CD14-positive monocyte (primary cell): ENCODE measurements at regions not wholly inside any gene's neighbourhood (a gene's known extent, or its start where the extent isn't known, plus 50 kb on each side); places are given as distances from the start of the nearest gene placed in this dataset.
A peak's percentile ranks its signal among the peaks of the same experiment; 100 is the strongest.

ENCODE experiments used
- DNase-seq, 3 donors: peaks; one replicate each; pipeline ENCODE4 v3.0.0-alpha.2; 2011 to 2022
- H2AFZ ChIP-seq: 2 replicates; pipeline ENCODE4 v1.6.0; 2012; ENCODE audit warnings: mild to moderate bottlenecking, low read depth, low read length, inconsistent platforms; ENCODE audit not compliant: insufficient read depth, poor library complexity, severe bottlenecking
- H3K27ac ChIP-seq, 2 donors: 1 replicate in 1 of 2; 2 replicates in 1 of 2; pipeline ENCODE4 v1.5.1; 2012 to 2013; ENCODE audit warnings: low read length in 2 of 2, control low read depth in 1 of 2, inconsistent platforms in 1 of 2, low read depth in 1 of 2, mild to moderate bottlenecking in 1 of 2
- H3K27me3 ChIP-seq, 2 donors: one replicate each; pipeline versions ENCODE4 v1.6.0 to v1.6.1; 2011 to 2013; ENCODE audit warnings: low read length in 2 of 2; ENCODE audit not compliant: control insufficient read depth in 2 of 2, insufficient read depth in 2 of 2
- H3K36me3 ChIP-seq, 2 donors: replicated peaks in 1 of 2; 1 replicate in 1 of 2; 2 replicates in 1 of 2; pipeline versions ENCODE4 v1.5.1 to v1.6.1; 2012 to 2013; ENCODE audit warnings: low read length in 2 of 2, control low read depth in 1 of 2, inconsistent platforms in 1 of 2, mild to moderate bottlenecking in 1 of 2; ENCODE audit not compliant: insufficient read depth in 2 of 2, control insufficient read depth in 1 of 2
- H3K4me1 ChIP-seq, 2 donors: 1 replicate in 1 of 2; 2 replicates in 1 of 2; pipeline versions ENCODE4 v1.5.1 to v1.6.1; 2012 to 2013; ENCODE audit warnings: low read length in 2 of 2, control low read depth in 1 of 2, inconsistent platforms in 1 of 2, mild to moderate bottlenecking in 1 of 2, moderate library complexity in 1 of 2; ENCODE audit not compliant: insufficient read depth in 2 of 2, control insufficient read depth in 1 of 2
- H3K4me2 ChIP-seq: replicated peaks from 2 replicates; pipeline ENCODE3; 2012; ENCODE audit warnings: low read length, moderate library complexity, mild to moderate bottlenecking; ENCODE audit not compliant: poor library complexity, severe bottlenecking; ENCODE audit errors: extremely low read depth
- H3K4me3 ChIP-seq, 3 experiments: fragments of 200-600 bp in 1 of 3; sonication (generic) in 1 of 3; replicated peaks in 1 of 3; 1 replicate in 2 of 3; 2 replicates in 1 of 3; pipeline ENCODE4 v1.5.1; 2011 to 2013; ENCODE audit warnings: low read length in 3 of 3, mild to moderate bottlenecking in 3 of 3, control low read depth in 2 of 3, low read depth in 2 of 3, inconsistent platforms in 1 of 3, moderate library complexity in 1 of 3
- H3K79me2 ChIP-seq: 2 replicates; pipeline ENCODE4 v1.6.0; 2012; ENCODE audit warnings: mild to moderate bottlenecking, control low read depth, inconsistent platforms, low read length, moderate library complexity; ENCODE audit not compliant: insufficient read depth
- H3K9ac ChIP-seq: 2 replicates; pipeline ENCODE4 v1.6.0; 2017; ENCODE audit warnings: low read length, mild to moderate bottlenecking; ENCODE audit not compliant: insufficient read depth, poor library complexity, severe bottlenecking
- H3K9me3 ChIP-seq, 2 donors: replicated peaks in 1 of 2; 1 replicate in 1 of 2; 2 replicates in 1 of 2; pipeline versions ENCODE4 v1.5.1 to v1.6.1; 2012 to 2013; ENCODE audit warnings: low read length in 2 of 2, control low read depth in 1 of 2; ENCODE audit not compliant: control insufficient read depth in 1 of 2, insufficient read depth in 1 of 2
- H4K20me1 ChIP-seq: 2 replicates; pipeline ENCODE4 v1.6.0; 2012; ENCODE audit warnings: mild to moderate bottlenecking, low read length, control low read depth, moderate library complexity; ENCODE audit not compliant: insufficient read depth
- H3K27ac Mint-ChIP-seq, 7 donors: one replicate each; pipeline ENCODE4 v1.8.0; 2020; ENCODE audit warnings: mild to moderate bottlenecking in 7 of 7, mixed read lengths in 7 of 7, moderate library complexity in 6 of 7, inconsistent platforms in 2 of 7
- H3K27me3 Mint-ChIP-seq, 3 donors: one replicate each; pipeline ENCODE4 v1.8.0; 2021 to 2022; ENCODE audit warnings: low read depth in 3 of 3, mild to moderate bottlenecking in 3 of 3, mixed read lengths in 3 of 3, moderate library complexity in 3 of 3, inconsistent platforms in 1 of 3
- H3K36me3 Mint-ChIP-seq, 2 donors: one replicate each; pipeline ENCODE4 v1.8.0; 2020; ENCODE audit warnings: mixed read lengths in 2 of 2, inconsistent platforms in 1 of 2, mild to moderate bottlenecking in 1 of 2
- H3K4me1 Mint-ChIP-seq: one replicate; pipeline ENCODE4 v1.8.0; 2020; ENCODE audit warnings: mild to moderate bottlenecking, mixed read lengths
- H3K4me3 Mint-ChIP-seq, 2 donors: one replicate each; pipeline ENCODE4 v1.8.0; 2020; ENCODE audit warnings: mild to moderate bottlenecking in 2 of 2, mixed read lengths in 2 of 2, moderate library complexity in 1 of 2
- H3K9me3 Mint-ChIP-seq, 7 donors: one replicate each; pipeline ENCODE4 v1.8.0; 2020 to 2022; ENCODE audit warnings: mixed read lengths in 7 of 7, mild to moderate bottlenecking in 6 of 7, moderate library complexity in 6 of 7, inconsistent platforms in 2 of 7
- CTCF ChIP-seq: fragments of 200-600 bp; IDR thresholded peaks from one replicate; pipeline ENCODE4 v1.8.0; 2022; ENCODE audit warnings: antibody characterized with exemption, mild to moderate bottlenecking
- WGBS: methylation state at CpG from one replicate; pipeline ENCODE4 v1.1.5; 2013; ENCODE audit warnings: missing lambda C conversion rate; ENCODE audit not compliant: insufficient coverage; 5-methylcytosine and 5-hydroxymethylcytosine counted together
- intact Hi-C, 2 donors: fragments of 100-400 bp; cut with micrococcal nuclease; formaldehyde crosslinking; loops; one replicate each; pipeline versions ENCODE4 v1.15.0 to v1.15.1; 2023

DNA sequence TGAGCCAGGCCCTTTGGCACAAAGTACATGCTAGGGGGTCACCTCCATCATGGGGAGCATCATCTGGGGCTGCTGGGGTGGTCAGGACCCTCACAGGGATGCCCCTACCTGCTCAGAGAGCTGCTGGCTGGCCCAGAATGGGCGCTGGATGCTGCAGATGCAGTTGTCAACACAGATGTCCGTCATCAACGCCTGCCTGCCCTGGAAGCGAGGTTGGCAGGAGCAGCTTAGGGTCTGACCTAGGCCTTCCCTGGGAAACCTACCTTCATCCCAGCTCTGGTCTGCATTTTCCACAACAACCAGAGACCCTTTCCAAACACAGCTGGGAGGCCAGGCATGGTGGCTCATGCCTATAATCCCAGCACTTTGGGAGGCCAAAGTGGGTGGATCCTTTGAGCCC is 88.0 kb downstream of the EDN3 start:
- no peaks in the 10 kb centered on the region for H3K36me3 Mint-ChIP-seq
- no peak overlapping the region for H3K27ac Mint-ChIP-seq
- Histone ChIP-seq H3K27me3 (no peaks in the 10 kb centered on the region), H3K4me3 (no peak overlapping the region), H3K36me3 (no peaks in the 10 kb centered on the region), H3K27ac (no peak overlapping the region), H4K20me1 (no peaks in the 10 kb centered on the region), H3K79me2 (no peaks in the 10 kb centered on the region), H3K4me2 (no peak overlapping the region), H3K9ac (no peak overlapping the region), H3K4me1 (no peaks in the 10 kb centered on the region), H2AFZ (no peak overlapping the region), H3K9me3 (no peaks in the 10 kb centered on the region)
- TF ChIP-seq CTCF = no peak
- peaks cover 0 to 2% (median 0%) of the 10 kb centered on the region in 7 donors for H3K9me3 Mint-ChIP-seq
- no peaks in the 10 kb centered on the region for H3K4me1 Mint-ChIP-seq
- DNase-seq = no peak
- H3K27me3 Mint-ChIP-seq = peaks cover 1 to 7% (median 2%) of the 10 kb centered on the region in 3 donors
- WGBS = 95% methylated on average over 4 of the region's 4 CpGs
- intact Hi-C loops = no loop called here
- H3K4me3 Mint-ChIP-seq = no peak overlapping the region

DNA sequence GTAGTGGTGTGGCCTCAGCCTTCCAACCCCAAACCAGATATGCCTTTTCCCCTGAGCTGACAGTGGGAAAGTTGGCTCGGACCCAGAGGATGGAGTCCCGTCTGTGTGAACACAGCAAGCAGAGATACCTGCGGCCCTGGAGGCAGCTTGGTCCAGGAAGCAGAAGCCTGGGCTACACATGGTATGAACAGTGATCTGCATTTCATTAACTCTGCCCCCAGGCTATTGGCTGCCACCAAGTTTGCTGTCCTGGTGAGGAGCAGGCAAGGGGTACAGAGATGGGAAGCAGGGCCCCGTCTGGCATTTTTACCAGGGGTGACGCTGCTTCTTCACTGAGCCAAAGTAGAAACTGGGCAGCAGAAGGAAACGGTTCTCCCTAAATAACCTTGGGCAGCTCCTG is 90.0 kb downstream of the EDN3 start:
- 91% methylated on average over 6 of the region's 6 CpGs for WGBS
- no peak overlapping the region for H3K4me2 ChIP-seq
- no peak overlapping the region for H2AFZ ChIP-seq
- H3K4me1 ChIP-seq = no peaks in the 10 kb centered on the region
- no peaks in the 10 kb centered on the region for H3K9me3 ChIP-seq
- Mint-ChIP-seq H3K4me3 (no peak overlapping the region), H3K4me1 (no peaks in the 10 kb centered on the region), H3K27ac (peak overlapping the region in 1 of 7 donors; percentile 58), H3K9me3 (peaks cover 0 to 2% (median 0%) of the 10 kb centered on the region in 7 donors), H3K36me3 (no peaks in the 10 kb centered on the region), H3K27me3 (peaks cover 0 to 3% (median 1%) of the 10 kb centered on the region in 3 donors)
- no peaks in the 10 kb centered on the region for H3K79me2 ChIP-seq
- H4K20me1 ChIP-seq = no peaks in the 10 kb centered on the region
- intact Hi-C loops = no loop called here
- DNase-seq = no peak
- H3K27ac ChIP-seq = no peak overlapping the region
- H3K27me3 ChIP-seq = no peaks in the 10 kb centered on the region
- TF ChIP-seq CTCF = no peak
- H3K4me3 ChIP-seq = no peak overlapping the region
- H3K36me3 ChIP-seq = no peaks in the 10 kb centered on the region
- H3K9ac ChIP-seq = no peak overlapping the region
